GM21515 (cell line): ENCODE measurements at regions not wholly inside any gene's neighbourhood (a gene's known extent, or its start where the extent isn't known, plus 50 kb on each side); places are given as distances from the start of the nearest gene placed in this dataset.

Experiments
- ATAC-seq: cut with Tn5 transposase; IDR thresholded peaks from one replicate; pipeline ENCODE4 v1.9.1; 2021; ENCODE audit not compliant: unreplicated experiment

DNA sequence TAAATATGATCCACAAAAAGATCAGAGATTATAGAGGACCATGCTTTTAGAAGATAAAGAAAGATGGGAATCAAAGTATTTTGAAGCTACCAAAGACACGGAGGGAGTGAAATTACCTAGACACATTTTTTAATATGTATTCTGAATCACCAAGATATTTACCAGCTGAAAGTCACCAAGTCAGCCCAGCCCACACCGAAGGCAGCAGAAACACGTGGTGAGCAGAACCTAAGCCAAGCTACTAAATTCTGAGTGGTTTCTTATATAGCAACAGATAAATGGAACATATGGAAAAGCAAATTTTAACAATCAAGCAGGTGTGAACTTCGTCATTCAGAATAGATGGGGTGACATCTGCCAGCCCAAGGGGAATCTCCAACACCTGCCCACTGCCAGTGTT is 134.7 kb upstream of the AKR1E2 start:
- ATAC-seq, result no peak

DNA sequence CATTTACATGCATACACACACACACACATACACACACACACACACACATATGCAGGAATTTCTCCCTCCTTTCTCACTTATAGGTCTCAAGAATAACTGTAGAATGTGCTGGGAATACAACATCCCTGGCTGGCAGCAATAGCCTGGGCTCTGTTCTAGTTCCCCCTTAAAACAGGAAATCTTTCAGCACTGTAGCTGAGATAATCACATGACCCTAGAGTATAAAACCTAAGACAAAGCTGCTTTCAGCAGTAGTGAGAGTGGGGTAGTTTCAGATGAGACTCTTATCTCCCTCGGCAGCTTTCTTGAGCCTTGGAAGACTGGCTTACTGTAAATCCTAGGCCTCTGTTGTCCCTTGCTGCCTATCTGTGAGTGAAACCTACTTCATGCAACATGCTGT is 137.4 kb upstream of the AKR1E2 start:
- no peak for ATAC-seq

DNA sequence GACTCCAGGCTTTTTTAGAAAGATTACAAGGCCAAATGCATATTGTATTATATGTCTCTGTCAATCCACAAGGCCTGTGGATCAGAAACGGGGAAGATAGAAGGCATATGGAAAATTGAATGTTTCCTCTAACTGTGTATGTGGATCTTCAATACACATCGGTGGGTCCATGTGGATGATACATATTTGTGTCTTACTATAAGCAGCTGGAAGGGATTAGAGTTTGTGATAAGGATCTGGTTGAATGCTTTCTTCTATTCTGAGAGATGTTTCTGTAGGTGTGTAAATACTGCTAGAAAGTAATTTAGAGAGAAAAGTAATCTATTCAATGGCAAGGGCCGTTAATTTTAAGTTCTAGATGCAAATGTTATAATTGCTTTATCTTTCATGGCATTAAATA is 137.8 kb upstream of the AKR1E2 start:
- no peak for ATAC-seq

DNA sequence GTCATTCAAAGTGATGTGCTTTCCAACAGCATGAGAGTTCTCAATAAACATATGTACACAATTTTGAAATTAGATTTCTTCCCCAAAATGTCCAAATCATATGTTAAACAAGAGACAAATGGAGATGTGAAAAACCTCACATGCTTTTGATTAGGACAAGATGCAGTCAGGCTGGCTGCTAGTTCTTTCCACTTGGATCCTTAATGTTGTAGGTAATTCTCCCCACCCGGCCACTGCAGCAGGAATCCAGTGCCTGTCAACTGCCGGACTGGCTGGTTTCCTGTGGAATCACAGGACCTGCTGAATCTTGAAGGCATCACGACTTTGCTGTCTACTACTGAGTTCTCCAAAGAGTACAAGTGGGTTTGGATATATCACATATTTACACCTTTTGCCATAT is 138.6 kb upstream of the AKR1E2 start:
- ATAC-seq, result no peak

DNA sequence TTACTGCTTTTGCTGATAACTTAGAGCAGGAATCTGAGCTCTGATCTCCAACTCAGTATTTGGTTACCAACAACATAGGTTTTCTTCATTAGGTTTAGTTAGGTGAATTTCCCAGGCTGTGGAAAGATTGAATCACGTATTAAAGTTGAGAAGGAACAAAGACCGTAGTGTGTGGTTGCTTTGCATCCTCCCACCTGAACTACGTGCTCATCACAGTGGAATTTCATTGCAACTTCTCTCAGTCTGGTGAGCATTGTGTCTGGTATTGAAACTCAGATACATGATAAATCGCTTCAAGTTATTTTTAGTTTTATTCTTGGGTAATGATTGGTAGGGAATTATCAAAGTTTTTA is 139.4 kb upstream of the AKR1E2 start:
- no peak for ATAC-seq

DNA sequence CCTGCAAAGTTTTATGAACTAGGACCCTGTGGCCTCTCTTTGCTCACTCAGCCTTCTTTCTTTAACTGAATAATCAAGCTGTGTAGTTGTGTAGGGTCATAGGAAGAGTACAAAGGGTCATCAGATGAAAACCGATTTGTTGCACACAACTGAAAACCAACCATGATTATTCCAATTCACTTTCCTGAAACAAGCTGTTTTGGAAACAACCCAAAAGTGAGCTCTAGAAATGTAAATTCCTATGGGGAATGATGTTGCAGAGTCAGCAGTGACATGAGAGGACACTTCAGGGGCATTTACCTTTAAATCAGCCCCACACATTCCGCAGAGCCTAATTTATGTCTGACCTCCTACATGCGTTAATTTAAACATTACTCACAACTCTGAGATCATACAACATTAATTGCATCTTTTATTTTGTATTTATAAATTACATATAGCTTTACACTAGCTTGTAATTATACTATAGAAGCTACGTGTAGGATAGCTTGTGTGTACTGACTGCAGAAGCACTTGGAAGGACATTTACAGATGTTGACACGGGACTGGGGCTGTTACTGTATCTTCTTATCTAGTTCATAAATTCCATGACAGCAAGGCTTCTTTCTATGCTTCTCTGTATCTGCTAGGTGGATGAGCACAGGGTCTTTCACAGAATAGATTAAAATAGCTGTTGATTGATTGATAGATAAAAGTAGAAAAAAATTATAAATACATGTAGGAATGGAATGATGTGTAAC is 139.9 kb upstream of the AKR1E2 start:
- ATAC-seq, result no peak

DNA sequence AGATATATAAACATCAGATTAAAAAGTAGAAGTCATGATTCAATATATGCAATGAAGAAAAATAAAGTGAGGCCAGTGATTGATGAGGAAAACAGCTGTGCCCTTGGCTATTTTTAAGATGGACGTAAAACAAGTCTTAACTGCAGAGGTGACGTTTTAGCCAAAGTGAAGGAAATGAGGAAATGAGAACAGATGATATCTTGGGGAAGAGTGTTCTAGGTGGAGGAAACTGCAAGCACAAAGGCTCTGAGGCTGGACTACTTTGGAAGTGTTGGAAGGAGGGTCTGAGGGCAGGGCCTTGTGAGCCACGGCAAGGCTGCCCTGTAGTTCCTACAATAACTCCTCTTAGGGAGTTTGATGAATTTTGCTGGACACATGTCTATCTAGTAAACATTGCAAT is 140.5 kb upstream of the AKR1E2 start:
- ATAC-seq, result no peak

DNA sequence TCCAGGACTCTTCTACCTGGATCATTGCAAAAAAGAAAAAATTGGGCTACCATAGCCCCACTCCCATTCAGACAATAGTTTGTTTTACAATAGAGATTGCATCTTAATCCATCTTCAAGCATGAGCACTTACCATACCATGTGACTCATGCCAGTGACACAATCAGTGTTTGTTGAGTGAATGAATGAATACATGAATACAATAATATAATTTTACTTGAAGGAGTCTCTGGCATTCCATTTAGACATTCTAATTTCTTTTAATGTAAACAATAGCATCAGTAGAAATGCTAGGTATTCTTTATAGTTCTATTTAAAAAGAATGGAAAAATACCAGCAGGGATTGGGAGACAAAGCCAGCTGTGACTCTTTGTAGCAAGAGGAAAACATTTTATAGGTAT is 141.6 kb upstream of the AKR1E2 start:
- ATAC-seq, result no peak

DNA sequence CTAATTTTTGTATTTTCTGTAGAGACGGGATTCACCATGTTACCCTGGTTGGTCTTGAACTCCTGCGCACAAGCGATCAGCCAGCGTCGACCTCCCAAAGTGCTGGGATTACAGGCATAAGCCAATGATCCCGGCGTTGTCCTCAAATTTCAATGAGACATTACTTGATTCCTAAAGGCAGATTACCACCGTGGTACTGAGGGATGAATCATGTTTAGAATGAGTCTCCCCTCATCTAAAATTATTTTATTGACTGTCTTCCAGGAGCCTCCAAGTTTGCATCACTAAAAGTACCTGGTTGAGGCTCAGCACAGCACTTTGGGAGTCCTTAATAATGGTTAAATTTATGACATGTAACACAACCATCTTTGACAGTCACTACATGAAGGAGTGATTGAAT is 142.2 kb upstream of the AKR1E2 start:
- no peak for ATAC-seq

DNA sequence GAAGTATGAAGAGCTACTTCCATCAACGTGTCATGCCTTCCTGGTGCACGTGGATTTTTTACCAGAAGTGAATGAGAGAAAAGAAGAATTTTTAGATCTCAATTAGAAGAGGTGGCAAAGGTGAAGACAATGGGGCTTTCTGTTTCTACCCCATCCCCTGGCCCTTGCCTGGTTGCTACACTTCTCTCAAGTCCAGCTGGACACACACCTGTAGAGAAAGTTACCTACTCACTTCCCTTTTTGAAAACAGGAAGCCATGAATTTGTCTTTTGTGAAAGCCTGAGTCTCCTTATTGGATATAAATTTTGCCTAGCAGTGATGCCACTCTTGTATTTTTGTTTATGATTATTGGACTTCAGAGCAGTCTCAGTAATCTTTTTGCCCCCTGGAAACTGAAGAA is 142.9 kb upstream of the AKR1E2 start:
- no peak for ATAC-seq

DNA sequence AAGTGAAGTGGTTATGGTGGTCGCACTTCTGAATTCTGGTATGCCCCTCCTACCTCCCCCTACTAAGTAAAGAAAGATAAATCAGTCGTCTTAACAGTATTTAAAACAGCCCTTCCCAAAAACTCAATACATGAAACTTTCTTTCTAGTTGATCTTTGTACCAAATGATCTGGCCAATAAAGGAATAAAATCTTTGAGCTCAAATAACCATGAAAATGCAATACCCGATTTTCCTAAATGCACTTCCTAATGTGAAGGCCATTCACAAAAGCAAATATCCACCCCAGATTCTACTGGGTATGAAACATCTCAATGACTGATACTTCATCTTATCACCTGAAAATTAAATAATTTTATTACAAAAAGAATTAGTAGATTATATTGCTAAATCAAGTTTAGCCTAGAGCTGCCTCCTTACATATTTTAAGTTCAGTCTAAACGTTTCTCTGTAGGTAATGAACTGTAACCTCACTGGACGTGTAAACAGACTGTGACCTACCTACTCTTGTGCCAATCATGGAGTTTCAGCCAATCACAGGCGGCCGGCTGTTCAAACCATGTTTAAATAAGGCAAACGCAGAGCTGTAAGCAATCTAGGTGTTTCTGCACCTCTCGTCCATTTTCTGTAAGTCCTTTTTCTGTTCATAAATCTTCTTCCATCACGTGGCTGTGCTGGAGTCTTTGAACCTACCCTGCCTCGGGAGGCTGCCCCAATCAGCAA is 146.9 kb upstream of the AKR1E2 start:
- ATAC-seq, result no peak

DNA sequence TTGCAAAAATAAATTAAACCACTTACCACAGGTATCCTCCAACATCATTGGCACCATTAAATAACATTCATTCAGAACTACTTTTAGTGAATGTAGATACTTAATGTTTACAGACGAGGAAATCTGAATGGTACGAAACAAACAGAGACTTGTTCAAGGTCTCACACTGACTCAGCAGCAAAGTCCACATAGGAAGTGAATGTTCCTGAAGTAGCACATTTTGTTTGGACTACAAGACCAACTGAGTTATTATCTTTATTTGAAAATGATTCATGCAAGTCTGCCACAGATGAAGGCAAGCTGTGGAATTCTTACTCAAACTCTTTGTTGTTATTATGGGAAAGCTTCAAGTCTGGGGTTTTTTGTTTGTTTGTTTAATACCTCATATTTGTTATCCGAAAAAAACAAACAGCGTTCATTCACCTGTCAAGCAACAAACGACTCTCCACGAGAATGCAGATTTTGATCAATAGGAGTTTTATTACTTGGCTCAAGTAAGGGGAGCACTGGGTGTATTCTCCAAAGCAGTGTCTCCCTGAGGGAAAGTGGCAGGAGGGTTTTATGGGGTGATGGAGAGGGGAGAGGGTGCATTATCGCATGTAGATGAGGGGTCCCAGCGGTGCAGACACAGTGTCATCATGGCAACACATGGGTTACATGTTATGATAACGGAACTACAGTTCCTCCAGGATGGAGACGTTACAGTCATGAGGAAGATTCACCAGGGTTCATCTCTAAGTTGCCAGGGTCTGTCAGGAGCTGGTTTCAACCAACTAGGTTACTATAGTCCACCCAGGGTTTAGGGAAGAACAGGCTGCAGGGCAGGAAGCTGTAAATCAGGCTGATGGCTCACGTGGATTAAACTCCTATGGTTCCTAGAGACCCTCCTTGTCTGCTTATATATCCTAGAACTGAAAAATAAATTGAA is 147.7 kb upstream of the AKR1E2 start:
- ATAC-seq, result no peak

DNA sequence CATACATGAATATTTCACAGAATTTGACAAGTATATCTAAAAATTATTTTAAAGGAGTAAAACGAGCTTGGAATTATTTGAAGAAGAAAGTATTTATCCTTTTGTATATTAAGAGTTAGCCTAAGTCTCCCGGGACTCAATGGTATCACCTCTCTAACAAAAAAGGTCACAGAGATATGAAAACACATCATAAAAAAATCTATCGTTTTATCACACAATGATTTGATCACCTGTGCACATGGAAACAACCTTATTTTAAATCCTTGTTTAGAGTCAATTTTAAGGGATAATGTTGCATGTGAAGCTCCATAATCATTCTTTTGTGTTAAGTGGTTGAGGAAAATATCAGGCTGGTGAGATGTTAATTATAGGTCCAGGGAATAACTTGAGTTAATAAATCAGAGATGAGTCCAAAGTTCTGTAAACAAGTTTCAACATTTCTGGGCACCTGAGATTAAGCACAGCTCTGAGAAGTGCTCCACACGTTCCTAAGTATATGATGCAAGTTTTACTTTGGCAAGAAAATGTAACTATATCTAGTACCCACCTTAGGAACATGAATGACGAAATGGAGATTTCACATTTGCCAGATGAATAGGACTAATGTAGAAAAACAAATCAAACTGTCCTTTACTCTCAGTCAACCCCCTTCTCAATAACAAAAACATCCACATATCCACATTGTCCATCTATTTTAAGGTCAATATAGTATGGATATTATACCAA is 148.5 kb upstream of the AKR1E2 start:
- no peak for ATAC-seq

DNA sequence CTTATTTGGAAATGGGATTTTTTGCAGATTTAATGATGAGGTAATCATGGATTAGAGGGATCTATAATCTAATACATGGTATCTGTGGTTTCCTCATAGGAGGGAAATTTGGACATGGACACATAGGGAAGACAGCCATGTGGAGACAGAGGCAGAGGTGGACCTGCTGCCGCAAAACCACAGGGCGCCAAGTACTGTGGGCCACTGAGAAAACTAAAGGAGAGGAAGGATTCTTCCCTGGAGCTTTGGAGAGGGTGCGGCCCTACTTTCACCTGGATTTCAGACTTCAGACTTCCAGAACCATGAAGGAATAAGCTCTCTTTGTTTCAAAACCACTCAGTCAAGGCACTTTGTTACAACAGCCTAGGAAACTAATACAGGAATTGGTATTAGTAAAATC is 149.4 kb upstream of the AKR1E2 start:
- ATAC-seq, result no peak

DNA sequence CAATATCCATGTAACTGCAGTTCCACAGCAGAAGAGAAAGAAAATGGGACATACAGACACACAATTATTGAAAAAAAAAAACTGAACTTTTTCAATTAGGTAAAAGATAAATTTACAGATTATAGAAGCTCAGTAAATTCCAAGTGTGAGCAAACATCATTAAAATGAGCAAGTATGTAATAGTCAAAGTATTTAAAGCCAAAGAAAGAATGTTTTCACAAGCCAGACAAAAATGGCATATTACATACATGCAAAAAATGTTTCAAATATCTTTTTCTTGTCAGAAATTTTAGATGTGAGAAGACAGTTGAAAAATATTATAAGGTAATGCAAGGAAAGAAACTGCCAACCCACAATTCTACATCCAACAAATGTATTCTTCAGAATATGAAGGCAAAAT is 150.2 kb upstream of the AKR1E2 start:
- no peak for ATAC-seq

DNA sequence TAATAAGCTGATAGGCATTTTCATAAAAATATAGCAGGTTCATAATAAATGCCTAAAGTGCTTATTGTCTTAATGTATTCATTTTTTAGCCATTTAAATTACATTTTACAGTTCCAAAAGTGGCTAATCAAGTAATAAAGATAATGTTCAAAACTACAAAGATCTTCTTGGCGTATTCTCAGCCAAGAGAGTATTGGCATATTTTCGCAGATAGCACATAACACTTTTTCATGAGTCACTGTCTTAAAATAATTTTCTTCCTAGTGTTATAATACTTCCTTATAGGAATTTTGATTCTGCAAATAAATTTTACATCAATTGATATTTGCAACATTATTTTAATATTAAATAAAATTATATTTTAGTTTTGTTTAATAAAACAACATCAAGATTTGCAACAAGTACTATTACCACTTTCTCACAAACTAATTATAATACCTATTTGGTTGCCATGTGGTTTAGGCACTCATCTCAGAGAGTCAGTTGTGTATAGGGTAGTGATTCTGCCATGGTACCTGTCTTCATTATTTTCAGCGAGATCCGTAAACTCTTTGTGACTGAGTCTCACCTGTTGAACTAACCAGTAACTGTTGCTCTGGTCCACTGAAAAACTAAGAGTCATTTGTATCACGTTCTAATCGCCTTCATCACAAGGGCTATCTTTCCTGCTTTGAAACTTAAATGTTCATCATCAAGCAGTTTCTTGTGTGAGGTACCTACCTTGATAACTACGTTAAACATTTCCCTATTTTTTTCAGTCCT is 152.5 kb upstream of the AKR1E2 start:
- ATAC-seq, result no peak

DNA sequence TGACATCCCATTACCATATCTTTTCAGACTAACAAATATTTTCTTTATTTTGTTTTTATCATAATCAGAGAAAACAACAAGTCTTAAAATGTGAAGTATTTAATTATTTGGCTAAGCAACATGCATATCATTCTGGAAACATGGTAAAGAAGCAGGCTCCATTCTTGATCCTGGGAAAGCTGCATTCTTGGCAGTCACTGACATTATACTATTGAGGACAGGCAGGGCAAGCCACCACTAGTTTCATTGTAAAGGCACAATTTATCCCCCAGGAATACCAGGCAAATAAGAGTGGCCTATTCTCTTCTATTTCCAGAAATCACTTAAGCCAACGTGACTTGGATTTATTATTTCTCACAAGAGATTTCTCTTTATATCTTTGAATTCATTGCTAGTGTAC is 153.8 kb upstream of the AKR1E2 start:
- ATAC-seq, result no peak

DNA sequence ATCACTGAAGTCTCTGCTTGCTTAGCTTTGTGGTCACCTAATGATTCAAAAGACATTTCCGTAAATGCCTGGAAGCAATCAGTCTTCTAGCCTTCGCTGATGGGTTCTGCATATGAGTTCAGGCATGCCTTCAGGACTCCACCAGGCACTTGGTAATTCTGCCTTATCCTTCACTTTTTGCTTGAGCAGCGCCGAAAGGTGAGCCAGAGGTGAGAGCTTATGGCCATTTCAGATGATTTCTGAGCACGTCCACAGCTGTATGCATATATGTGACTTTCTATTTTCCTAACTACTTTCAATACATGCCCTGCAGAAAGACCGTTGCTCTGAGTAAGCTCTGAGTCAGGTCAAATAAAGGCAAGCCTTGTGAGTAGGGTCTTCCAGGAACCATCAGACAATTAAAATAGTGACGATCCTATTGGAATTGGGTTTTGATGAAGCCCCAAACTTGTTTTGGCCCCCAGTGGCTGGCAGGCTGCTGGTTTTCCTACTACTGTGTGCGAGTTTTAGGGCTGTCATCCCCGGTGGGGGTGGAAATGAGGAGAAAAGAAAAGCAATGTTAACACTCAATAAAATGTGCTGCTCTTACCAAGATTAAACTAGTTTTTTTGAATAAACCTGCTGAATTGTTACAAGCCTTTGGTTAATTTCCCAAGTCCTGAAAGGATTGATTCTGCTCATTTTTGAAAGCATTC is 154.4 kb upstream of the AKR1E2 start:
- ATAC-seq, result no peak

DNA sequence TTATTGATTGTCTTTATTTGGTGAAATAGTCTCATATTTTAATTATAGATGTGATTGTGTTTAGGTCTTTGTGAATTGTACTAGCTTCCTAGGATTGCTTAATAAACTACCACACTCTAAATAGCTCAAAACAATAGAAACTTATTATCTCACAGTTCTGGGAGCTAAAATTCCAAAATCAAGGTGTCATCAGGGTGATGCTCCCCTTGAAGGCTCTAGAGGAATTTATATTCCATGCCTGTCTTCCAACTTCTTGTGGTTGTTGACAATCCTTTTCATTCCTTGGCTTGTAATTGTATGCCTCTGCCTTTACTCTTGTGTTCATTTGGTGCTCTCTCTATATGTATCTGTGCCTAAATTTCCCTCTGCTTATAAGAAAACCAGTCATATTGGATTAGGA is 155.3 kb upstream of the AKR1E2 start:
- no peak for ATAC-seq

DNA sequence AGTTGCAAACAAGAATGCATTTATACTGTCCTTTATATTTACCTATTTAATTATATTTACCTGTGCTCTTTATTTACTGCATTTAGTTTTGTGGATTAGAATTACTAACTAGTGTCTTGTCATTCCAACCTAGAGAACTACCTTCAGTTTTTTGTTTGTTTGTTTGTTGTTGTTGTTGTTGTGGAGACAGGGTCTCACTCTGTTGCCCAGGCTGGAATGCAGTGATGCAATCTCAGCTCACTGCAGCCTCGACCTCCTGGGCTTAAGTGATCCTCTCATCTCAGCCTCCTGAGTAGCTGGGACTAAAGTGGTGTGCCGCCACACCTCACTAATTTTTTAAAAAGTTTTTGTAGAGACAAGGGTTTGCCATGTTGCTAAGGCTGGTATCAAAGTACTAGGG is 156.4 kb upstream of the AKR1E2 start:
- ATAC-seq, result no peak
